ENCODE measurements at regions not wholly inside any gene's neighbourhood (a gene's known extent, or its start where the extent isn't known, plus 50 kb on each side); places are given as distances from the start of the nearest gene placed in this dataset.

DNA sequence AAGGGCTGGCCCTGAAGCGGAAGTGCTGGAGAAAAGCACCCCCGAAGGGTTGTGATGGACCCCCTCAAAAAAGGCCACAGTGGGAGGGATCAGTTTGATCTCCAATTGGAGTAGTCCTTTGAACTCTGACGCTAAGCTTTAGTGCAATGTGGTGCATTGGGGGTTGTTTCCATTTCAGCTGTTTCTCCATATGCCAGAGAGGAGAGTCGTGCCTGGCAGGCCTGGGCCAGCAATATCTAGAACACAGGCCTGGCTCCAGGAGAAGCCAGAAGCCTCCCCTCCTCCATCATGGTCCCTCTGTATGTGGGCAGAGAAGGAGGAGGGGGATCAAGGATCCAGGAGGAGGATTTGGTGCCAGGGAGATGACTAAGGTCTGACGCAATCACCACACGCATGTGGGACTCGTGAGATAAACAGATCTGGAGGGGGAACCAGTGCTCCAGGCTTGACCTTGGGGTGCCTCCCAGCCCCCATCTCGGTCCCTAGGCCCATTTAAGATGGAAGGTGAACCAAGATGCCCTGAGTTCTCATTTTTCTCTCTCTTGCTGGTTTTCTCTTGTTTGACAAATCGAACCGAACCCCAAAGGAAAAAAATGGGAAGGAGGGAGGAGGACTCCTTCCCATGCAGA, 517.4 kb upstream of the JARID2 start:
- no peak for DNase-seq

DNA sequence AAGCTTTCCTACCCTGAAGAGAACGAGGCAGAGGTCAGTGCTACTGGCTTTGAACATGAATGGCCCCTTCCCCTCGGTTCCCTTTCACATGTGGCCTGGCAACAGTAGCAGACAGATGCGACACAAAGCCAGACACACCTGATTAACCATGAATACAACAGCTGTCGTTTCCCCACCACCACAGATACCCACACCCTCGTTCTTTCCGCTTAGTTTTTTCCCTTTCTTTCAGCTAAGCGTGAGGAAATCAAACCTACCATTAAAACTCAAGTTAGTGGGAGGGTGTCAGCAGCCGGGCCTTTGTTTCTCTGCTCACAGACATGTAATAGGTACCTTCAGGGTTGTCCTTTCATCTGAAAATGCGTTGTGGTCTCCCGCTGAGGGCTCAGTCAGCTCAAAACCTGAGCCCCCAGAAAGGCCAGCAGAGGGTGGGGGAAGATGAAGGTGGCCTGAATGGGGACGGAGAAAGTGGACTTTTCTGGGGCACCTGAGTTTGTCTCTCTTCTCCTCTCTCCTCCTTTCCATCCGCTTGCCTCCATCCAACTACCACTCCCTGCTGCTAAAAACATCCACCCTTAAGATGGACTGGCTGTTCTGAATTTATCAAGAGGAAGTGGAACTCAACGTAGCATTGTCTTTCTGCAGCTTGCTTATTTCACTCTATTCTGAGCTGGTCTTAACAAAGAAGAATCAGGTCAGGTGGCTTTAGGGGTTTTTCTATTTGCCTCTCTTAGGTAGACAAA, 516.6 kb upstream of the JARID2 start:
- DNase-seq: no peak

DNA sequence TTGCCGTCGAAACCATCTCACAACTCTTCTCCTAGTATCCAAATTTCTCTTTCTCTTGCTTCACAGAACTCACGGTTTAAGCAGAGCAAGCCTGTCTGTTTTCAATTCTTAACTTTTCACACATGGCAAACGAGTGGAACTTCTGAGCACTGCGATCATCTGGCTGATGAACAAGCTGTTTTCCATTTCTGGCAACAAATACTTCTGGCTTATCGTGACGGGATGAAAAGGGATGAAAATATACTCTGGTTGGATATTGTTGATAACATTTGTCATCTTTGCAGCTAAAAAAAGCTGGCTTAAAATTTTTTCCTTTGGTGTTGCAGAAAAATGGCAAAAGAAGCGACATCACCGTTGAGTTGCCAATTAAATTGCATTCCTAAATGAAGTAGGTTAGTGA, 515.2 kb upstream of the JARID2 start:
- DNase-seq: no peak

DNA sequence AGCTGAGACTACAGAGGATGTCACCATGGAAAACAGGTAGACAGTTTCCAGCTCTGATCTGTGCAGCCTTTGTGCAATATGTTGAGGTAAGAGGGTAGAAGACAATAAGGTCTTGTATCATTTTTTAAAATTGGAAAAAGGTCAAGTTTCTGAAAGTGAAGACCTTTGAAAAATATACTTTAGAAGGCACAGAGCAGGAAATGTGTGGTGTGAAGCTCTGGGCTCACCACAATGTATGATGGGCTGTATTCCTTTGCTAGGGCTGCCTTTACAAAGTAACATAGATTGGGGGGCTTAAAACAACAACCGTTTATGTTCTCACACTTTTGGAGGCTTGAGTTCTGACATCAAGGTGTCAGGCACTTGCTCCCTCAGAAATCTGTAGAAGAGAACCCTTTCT, 514.3 kb upstream of the JARID2 start:
- DNase-seq: no peak

DNA sequence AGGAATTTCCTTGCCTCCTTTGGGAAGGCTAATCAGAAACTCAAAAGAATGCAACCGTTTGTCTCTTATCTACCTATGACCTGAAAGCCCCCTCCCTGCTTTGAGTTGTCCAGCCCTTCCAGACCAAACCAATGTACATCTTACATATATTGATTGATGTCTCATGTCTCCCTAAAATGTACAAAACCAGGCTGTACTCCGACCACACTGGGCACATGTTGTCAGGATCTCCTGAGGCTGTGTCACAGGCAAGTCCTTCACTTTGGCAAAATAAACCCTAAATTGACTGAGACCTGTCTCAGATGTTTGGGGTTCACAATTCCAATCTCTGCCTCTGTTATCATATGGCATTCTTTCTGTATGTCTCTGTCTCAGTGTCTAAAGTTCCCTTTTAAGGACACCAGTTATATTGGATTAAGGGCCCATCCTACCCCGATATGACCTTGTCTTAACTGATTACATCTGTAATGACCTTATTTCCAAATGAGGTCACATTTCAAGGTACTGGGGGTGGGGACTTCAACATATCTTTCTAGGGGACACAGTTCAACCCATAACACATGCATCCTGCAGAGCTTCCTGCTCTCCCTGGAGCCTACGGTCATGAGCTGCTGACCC, 513.5 kb upstream of the JARID2 start:
- no peak for DNase-seq

DNA sequence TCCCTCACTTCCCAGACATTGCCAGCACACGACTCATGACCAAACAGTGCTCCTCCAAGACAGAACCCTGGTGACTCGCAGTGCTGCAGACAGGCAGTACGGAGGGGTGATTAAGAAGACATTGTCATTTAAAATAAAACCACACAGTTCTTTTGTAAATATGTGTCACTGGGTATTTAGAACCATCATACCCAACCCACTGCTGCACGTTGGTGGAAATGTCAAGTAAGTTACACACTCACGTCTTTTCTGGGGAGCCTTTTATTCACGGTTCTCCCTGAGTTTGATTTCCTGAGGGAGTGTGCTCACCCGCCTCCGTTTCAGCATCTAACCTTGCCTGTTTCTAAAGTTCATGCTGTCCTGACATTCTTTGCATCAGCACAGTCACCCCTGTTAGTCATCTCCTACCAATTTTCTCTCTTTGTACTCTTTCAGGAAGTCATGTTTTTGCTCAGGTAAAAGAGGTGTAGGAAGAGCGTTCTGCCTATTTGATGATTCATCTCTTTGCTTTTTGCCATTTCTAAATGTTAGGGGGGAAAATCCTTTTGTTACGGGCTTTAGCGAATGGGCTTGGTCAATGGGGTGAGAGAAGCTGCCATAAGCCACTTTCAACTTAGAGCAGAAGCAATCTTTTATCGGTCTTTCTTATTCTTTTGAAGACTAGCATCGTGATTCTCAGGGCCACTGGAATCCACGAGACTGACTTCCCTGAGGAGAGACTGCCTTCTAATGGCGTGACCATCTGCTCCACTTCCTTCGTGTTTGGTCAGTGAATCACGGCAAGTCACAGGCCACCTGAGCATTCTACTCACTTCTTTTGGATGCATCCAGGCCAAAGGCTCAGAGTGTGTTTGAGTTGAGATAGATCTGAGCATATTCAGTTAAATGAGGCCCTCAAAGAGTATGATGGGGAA, 512.8 kb upstream of the JARID2 start:
- DNase-seq: no peak

DNA sequence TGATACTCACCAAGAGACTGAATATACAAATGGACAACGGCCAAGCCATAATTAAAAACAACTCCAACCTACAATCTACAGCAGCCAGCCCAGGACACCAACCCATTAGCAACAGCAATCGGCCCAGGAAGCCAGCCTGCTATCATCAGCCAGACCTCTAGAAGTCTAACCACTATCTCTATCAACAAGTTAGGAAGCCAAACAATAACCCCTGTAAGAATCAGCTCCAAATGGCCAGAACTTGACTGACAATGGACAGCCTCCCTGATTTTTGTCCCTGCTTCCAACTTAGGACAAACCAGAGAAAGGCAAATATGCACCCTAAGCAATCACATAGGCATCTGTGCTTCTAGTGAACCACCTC, 511.8 kb upstream of the JARID2 start:
- no peak for DNase-seq

DNA sequence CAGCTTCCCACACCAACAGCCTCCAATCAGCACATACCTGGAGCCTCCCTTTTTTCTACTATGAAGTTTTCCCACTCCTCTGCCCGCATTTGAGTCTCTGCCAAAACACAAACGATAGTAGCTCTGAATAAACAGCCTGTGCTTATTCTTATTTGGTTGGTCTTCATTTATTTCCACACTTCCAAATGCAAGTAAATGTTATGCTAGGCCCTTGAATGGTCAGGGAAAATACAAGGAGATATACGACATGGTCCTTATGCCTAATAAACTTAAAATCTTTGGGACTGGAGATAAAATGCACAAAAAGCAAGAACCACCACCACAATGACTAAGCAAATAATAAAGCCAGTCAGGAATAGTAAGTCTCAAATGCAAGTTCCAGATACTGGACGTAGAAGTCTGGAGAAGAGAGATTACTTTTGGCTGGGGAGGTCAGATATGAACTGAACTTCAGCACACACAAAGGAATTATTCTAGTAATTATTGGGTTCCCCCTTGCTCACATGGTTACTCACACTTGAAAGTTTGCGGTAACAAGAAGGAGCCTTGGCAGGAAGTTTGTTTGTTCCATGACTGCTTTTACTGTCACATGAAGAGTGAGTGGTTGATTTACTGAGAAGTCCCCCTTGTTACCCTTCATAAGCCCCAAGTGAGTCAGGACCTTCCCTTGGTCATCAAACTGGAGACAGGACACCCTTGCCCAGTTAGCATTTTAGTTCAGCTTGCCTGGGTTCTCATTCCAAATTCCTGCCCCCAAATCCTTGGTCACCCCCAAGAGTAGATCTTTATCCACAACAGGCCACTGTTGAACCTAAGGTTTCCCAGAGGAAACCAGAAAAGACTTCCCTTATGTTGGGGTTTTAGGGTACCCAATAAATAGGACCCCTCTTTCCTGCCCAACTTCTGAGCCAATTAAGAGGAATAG, 511.2 kb upstream of the JARID2 start:
- DNase-seq: no peak

DNA sequence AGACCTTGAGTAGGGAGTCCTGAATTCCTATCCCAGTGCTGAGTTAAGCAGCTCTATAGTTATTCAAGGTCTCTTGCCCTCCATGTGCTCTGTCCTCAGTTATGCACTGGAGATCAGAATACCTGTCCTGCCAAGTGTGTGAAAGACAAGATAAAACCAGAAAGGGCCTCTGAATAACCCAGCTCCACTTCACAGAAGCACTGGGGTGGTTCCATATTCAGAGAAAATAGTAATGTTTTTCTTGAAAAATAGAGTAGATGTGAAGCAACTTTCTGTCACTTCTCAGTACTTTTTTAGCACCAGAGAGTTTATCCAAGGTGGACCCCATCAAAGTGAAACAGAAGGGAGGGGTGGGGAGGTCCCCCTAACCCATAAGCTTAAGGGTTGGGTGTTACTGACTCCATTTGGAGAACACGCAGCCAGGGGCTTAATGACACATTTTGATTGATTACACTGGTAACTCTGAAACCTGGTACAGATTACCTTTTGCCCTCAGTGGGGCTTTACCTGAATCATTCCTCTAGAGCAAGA, 509.8 kb upstream of the JARID2 start:
- DNase-seq: no peak

DNA sequence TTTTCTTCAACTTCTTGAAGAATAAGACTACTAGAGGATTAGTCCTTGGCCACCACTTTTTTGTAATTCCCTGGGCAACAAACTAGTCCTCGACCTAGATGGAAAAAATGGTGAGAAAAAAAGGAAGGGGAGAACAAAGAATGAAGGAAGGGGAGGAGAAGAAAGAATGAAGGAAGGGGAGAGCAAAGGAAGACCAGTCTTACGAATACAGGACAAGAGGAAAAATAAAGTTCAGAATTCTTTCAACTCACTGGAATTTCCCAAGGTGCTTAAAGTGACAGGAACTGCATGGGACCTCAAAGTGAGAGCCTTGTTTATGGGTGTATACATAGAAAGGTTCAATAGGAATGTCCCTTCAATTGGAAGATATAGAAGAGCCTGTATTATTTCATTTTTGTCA, 509.3 kb upstream of the JARID2 start:
- no peak for DNase-seq

DNA sequence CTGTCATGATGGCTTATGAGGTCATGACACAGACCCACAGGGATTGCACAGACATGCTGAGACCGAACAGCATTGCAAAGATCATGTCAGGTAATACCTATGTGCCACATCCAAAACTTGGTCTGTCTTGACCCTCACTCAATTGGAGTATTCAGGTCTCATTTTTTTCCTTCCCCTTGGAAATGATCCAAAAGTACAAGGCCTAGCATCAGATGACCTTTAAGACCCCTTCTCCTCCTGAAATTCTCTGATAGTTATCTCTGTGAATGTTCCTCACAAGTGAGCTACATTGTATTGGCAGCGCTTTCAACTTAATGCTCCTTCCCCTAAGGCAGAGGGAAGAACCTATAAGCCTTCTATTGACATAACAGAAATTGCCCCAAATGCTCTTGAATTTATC, 507.4 kb upstream of the JARID2 start:
- DNase-seq: no peak

DNA sequence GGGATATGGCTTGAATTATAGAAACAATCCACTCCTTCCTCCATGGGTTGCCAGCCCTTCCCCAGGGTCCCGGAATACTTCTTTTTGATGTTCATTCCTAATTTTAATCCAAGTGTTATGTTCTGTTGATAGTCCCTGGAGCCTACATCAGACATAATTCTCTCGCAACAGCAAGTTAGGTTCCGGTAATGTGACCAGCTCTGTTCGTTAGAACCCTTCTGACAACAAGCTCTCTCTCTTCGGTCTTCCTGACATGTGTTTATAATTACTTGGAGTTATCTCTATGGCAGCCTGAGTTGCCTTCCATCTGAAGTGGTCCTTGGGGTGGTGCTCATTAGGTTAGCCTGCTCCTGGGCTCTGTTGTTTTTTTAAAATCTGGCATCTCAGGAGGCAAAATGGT, 506.9 kb upstream of the JARID2 start:
- DNase-seq: no peak

DNA sequence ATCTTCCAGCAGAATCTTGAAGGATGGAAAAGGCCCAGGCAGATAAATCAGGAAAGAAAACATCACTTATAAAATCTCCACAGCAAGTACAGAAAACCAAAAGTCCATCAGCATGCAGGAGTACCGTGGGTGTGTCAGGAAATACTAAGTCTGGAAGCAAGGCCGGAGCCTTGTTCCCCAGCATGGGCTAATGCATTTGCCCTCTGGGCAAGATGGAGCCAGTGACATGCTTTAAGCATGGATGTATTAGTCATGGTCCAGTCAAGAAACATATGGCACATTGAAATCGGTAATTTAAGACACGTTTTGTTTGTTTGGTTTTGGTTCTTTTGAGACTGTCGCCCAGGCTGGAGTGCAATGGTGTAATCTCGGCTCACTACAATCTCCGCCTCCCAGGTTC, 506.0 kb upstream of the JARID2 start:
- no peak for DNase-seq

DNA sequence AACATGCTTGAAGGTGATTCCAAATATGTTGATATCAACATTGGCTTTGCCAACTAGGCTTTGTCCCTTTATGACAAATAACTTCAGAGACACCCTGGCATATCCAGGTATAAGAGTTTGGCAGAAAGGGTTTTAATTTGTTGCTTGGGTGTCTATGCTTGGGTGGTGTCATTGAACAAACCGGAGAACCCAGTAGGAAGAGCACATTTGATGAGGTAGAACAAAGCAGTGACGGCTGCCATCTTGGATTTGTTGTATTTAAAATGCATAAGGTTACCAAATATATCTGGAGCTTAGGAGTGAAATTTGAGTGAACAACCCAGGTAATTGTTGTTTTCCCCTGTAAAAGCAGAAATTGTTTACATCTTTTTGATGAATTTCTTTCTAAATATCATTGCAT, 503.7 kb upstream of the JARID2 start:
- DNase-seq: no peak

DNA sequence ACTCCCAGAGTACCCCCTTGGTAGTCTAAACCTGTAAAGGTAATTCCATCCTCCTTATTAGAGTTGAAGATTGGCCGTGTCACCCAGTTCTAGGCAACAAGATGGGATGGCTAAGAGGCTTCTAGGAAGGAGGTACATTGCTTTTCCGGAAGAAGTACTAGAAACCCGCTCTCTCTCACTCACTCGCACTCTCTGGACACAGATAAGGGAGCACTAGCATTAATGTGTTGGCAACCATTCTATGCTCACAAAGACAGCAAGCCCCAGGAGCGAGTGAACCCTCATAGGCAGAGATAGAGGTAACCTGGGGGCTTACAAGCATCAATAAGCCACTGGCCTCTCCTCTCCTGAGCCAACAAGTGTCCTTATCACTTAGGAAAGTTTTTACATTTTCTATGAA, 503.2 kb upstream of the JARID2 start:
- no peak for DNase-seq

DNA sequence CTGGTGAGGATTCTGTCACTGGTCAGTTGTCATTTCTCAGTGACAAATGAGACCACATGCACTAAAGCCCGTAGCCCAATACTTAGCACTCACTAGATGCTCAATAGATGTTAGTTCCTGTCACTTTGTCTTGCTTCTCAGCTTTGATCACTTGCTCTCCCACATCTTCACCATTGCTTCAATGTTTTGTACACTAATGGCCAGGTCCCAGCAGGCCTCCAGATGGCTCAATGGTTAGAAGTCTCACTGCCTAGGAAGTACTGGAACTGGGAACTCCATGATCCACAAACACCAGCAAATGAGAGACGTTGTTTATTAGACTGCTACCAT, 502.8 kb upstream of the JARID2 start:
- no peak for DNase-seq

DNA sequence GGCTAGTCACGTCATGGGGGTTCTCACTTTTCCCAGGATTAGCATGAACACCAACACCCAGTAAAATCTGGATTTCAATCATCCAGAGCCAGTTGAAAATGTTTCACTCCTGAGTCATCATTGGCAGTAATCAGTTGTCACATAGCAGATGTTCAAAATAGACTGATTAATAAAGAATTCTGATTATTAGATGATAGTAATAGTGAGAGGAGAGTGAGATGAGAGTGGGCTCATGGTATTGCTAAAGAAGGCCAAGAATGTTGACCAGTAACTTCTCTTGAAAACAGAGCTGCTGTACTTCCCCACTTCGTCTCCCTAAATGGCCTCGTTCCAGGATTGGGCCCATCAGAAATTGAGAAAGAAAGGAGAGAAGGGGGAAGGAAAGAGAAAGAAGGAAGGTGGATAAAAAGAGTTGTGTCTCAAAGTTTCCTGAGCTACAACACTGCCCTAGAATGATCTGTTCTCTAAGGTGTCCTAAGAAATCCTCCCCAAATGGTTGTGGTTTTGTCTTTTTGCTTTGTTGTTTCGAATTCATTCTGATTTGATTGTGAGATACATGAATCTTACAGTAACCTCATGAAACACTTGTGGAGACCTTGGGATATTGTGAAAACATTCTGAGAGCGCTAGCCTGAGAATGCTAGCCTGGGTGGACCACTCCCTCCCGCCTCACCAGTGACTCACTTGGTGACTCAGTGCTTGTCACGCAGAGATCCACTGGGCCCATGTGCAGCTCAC, 502.2 kb upstream of the JARID2 start:
- DNase-seq: peak; percentile 56

DNA sequence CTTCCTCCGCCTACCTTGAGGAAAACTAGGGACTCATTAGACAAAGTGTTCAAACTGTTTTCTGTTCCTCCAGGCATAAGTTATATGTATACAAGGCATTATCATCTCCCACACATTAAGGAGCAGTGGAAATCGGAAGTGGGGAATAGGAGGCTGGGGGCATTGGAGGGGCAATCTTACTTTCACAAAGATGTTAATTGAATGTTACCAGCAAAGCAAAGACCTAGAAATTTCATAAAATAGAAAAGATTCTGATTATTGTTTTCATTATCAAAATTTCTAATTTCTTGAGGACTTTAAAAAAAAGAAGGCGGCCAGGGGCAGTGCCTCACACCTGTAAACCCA, 501.7 kb upstream of the JARID2 start:
- no peak for DNase-seq

DNA sequence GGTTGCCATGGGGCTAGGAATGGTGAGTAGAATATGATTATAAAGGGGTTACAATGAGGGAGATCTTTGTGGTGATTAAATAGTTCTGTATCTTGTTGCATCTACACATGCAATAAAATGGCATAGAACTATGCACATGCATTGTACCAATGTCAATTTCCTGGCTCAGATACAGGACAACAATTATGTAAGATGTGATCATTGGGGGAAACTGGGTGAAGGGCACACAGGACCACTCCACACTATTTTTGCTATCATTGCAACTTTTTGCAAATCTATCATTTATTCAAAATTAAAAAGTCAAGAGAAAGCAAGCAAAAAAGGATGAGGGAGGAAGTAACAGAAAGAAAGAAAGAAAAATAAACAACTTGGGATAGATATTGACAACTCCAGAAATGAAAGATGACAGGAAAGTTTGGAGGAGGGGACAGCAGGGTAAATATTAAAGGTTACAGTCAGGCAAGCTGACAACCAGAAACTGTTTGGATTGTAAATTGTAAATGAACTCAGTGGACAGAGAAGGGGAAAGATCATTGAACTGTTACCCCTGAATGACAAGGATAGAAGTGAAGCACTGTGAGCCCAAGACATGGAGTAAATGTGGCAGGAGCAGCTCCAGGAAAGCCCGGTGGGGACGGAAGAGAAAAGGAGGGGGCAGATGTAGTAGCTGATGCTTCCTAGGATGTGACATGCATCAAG, 499.6 kb upstream of the JARID2 start:
- DNase-seq: no peak

DNA sequence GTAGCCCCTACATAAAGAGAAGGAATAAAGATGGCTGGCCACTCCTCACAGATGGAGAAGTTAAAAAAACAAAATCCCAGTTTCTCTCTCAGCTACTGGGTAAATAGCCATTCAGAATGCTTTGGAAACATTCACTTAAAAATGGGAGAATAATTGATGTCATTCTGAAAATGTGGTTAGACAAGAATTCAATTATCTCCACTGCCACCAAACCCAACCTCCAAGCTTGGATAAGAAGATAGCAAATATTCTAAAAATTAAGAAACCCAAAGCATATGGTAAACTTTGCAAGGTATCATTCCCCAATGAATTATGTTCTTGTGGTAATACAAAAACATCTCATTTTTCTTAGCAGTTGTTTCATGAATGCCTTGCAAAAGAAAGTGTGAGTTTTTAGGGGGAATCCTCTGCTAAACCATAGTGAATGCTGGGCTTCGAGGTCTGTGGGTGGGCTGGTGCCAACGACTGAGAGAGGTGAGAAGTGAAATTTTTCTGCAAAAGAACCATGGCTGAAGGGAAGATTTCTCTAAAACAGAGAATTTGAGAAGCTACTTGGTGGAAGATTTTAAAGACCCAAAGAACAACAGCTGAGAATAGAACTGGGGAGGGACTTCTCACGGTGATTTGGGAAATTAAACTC, 497.9 kb upstream of the JARID2 start:
- no peak for DNase-seq

DNA sequence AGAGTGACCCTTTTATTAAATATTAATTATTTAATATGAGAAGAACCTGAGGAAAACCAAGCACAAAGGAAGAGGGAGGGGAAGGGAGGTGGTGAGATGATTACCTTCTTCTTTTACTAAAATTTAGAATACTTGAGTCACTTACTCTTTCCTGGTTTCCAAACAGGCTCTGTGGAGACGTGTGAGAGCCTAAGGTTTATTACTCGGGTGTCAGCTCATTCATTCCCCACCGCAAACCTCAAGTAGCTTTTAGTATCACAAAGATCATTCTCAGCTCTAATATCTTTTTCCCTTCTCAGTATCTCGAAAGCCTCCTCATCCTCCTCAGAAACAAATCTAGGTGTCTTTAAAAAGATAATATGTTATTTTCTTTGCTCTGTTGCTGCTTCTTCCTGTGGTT, 497.2 kb upstream of the JARID2 start:
- DNase-seq: no peak

Measured in activated effector memory CD4-positive, alpha-beta T cell treated with Interleukin-2 at 50 U/mL for 16 hours (primary cell).